Vagina (tissue), 2 donors: ENCODE measurements at regions not wholly inside any gene's neighbourhood (a gene's known extent, or its start where the extent isn't known, plus 50 kb on each side); places are given as distances from the start of the nearest gene placed in this dataset.

Experiments
- DNase-seq, 2 donors: peaks; one replicate each; pipeline ENCODE4 v3.0.0-alpha.2; 2017; ENCODE audit errors: extremely low spot score in 2 of 2
- H3K27ac ChIP-seq: fragments of 200-600 bp; sonication (generic); one replicate; pipeline ENCODE4 v1.5.1; 2019
- H3K27me3 ChIP-seq: fragments of 200-600 bp; sonication (generic); one replicate; pipeline ENCODE4 v1.5.1; 2019
- H3K36me3 ChIP-seq, 2 donors: fragments of 200-600 bp; sonication (generic); one replicate each; pipeline ENCODE4 v1.5.1; 2017 to 2019
- H3K4me1 ChIP-seq: fragments of 200-600 bp; sonication (generic); one replicate; pipeline ENCODE4 v1.5.1; 2019
- H3K4me3 ChIP-seq, 2 donors: fragments of 200-600 bp; sonication (generic); 1 replicate in 1 of 2; 2 replicates in 1 of 2; pipeline ENCODE4 v1.5.1; 2016 to 2019
- H3K9me3 ChIP-seq: fragments of 200-600 bp; sonication (generic); one replicate; pipeline ENCODE4 v1.5.1; 2019
- CTCF ChIP-seq, 3 experiments: fragments of 450-650 bp in 2 of 3; fragments of 200-600 bp in 1 of 3; sonication (generic) in 1 of 3; IDR thresholded peaks; one replicate each; pipeline ENCODE4 v1.5.1; 2017 to 2019; ENCODE audit warnings: antibody characterized with exemption in 3 of 3, mild to moderate bottlenecking in 2 of 3, moderate library complexity in 2 of 3
- POLR2A ChIP-seq, 2 donors: fragments of 450-650 bp; IDR thresholded peaks; one replicate each; pipeline ENCODE4 v1.6.1; 2017; ENCODE audit warnings: antibody characterized with exemption in 2 of 2, mild to moderate bottlenecking in 2 of 2, moderate library complexity in 2 of 2
- POLR2AphosphoS5 ChIP-seq, 2 donors: sonication (generic); formaldehyde crosslinking; IDR thresholded peaks; one replicate each; pipeline ENCODE4 v1.9.0; 2017; ENCODE audit warnings: antibody characterized with exemption in 2 of 2, mild to moderate bottlenecking in 2 of 2, low read depth in 1 of 2; ENCODE audit not compliant: insufficient read depth in 1 of 2
- intact Hi-C: fragments of 100-400 bp; cut with DNase I; formaldehyde crosslinking; loops from one replicate; pipeline ENCODE4 v1.15.1; 2023

GRCh38 chr5:105283134-105283533, 1720.5 kb upstream of the NUDT12 start:
- intact Hi-C loops: no loop called here
- Histone ChIP-seq H3K36me3 (no peaks in the 10 kb centered on the region), H3K9me3 (no peaks in the 10 kb centered on the region), H3K4me3 (no peak overlapping the region), H3K4me1 (no peaks in the 10 kb centered on the region), H3K27me3 (no peaks in the 10 kb centered on the region), H3K27ac (no peak overlapping the region)
- DNase-seq: no peak
- TF ChIP-seq POLR2AphosphoS5 (IDR thresholded peaks at IDR 0.05; ENCODE audit: insufficient read depth in 1 of 2, low read depth in 1 of 2): no peak
- no peak for TF ChIP-seq POLR2A (IDR thresholded peaks at IDR 0.05)
- no peak for TF ChIP-seq CTCF (IDR thresholded peaks at IDR 0.05)

- H3K4me3 ChIP-seq: no peak overlapping the region
- H3K9me3 ChIP-seq: no peaks in the 10 kb centered on the region
- no peak overlapping the region for H3K27ac ChIP-seq
- no peaks in the 10 kb centered on the region for H3K4me1 ChIP-seq
- H3K36me3 ChIP-seq: no peaks in the 10 kb centered on the region
- DNase-seq: no peak
- H3K27me3 ChIP-seq: no peaks in the 10 kb centered on the region
- no peak for TF ChIP-seq CTCF (IDR thresholded peaks at IDR 0.05)
- TF ChIP-seq POLR2A (IDR thresholded peaks at IDR 0.05): no peak
- no peak for TF ChIP-seq POLR2AphosphoS5 (IDR thresholded peaks at IDR 0.05; ENCODE audit: insufficient read depth in 1 of 2, low read depth in 1 of 2)
- intact Hi-C loops: no loop called here
These were observed 1711.5 kb upstream of the NUDT12 start for GRCh38 chr5:105274079-105274478.

- Histone ChIP-seq H3K4me1 (no peaks in the 10 kb centered on the region), H3K27ac (no peak overlapping the region), H3K36me3 (no peaks in the 10 kb centered on the region), H3K9me3 (no peaks in the 10 kb centered on the region), H3K4me3 (no peak overlapping the region), H3K27me3 (no peaks in the 10 kb centered on the region)
- intact Hi-C loops: no loop called here
- no peak for TF ChIP-seq CTCF (IDR thresholded peaks at IDR 0.05)
- TF ChIP-seq POLR2A (IDR thresholded peaks at IDR 0.05): no peak
- TF ChIP-seq POLR2AphosphoS5 (IDR thresholded peaks at IDR 0.05; ENCODE audit: insufficient read depth in 1 of 2, low read depth in 1 of 2): no peak
- DNase-seq: no peak
These were observed 1700.9 kb upstream of the NUDT12 start for GRCh38 chr5:105263515-105263914.

- H3K36me3 ChIP-seq: no peaks in the 10 kb centered on the region
- no peak for TF ChIP-seq CTCF (IDR thresholded peaks at IDR 0.05)
- TF ChIP-seq POLR2AphosphoS5 (IDR thresholded peaks at IDR 0.05; ENCODE audit: insufficient read depth in 1 of 2, low read depth in 1 of 2): no peak
- TF ChIP-seq POLR2A (IDR thresholded peaks at IDR 0.05): no peak
- H3K27ac ChIP-seq: no peak overlapping the region
- H3K27me3 ChIP-seq: no peaks in the 10 kb centered on the region
- DNase-seq: no peak
- H3K4me3 ChIP-seq: no peak overlapping the region
- no peaks in the 10 kb centered on the region for H3K4me1 ChIP-seq
- intact Hi-C loops: no loop called here
- no peaks in the 10 kb centered on the region for H3K9me3 ChIP-seq
These were observed 1697.1 kb upstream of the NUDT12 start for GRCh38 chr5:105259581-105260217.

- no peak overlapping the region for H3K4me3 ChIP-seq
- H3K36me3 ChIP-seq: no peaks in the 10 kb centered on the region
- TF ChIP-seq CTCF (IDR thresholded peaks at IDR 0.05) (no peak), POLR2A (IDR thresholded peaks at IDR 0.05) (no peak), POLR2AphosphoS5 (IDR thresholded peaks at IDR 0.05; ENCODE audit: insufficient read depth in 1 of 2, low read depth in 1 of 2) (no peak)
- no peaks in the 10 kb centered on the region for H3K27me3 ChIP-seq
- no peaks in the 10 kb centered on the region for H3K9me3 ChIP-seq
- intact Hi-C loops: no loop called here
- no peaks in the 10 kb centered on the region for H3K4me1 ChIP-seq
- DNase-seq: no peak
- H3K27ac ChIP-seq: no peak overlapping the region
These were observed 1676.0 kb upstream of the NUDT12 start for GRCh38 chr5:105238561-105238960.
